ENCODE measurements at regions not wholly inside any gene's neighbourhood (a gene's known extent, or its start where the extent isn't known, plus 50 kb on each side); places are given as distances from the start of the nearest gene placed in this dataset.
"Not testable (repeated sequence)": the region's sequence is repeated elsewhere in the genome, so short reads cannot be mapped to it uniquely, and the experiment has no call there.

- H3K9me3 ChIP-seq (ENCODE audit: control insufficient read depth in 1 of 2, low read length in 2 of 2); intact Hi-C loops (cut with micrococcal nuclease); H3K36me3 ChIP-seq (ENCODE audit: insufficient read depth, low read length); DNase-seq; H3K27me3 ChIP-seq (ENCODE audit: insufficient read depth, low read length); H3K36me3 Mint-ChIP-seq; H3K4me1 Mint-ChIP-seq; H3K4me3 ChIP-seq (ENCODE audit: low read length in 2 of 2); H3K4me1 ChIP-seq (ENCODE audit: insufficient read depth, low read length); H3K4me3 Mint-ChIP-seq; H3K27me3 Mint-ChIP-seq; POLR2A ChIA-PET (ENCODE audit: partially characterized antibody); H3K27ac Mint-ChIP-seq; H3K27ac ChIP-seq (ENCODE audit: low read depth, low read length); CTCF ChIA-PET (ENCODE audit: partially characterized antibody): not testable (repeated sequence)
- H3K9me3 Mint-ChIP-seq = peaks cover 0 to 29% (median 17%) of the 10 kb centered on the region in 8 donors
Observed at GRCh38 chrX:66744519-66744918, 105.6 kb upstream of the EDA2R start.

- no peaks in the 10 kb centered on the region for H3K9me3 Mint-ChIP-seq
- no peak overlapping the region for H3K27ac Mint-ChIP-seq
- POLR2A ChIA-PET (ENCODE audit: partially characterized antibody) = no interaction called here
Observed at GRCh38 chrX:66731398-66731797, 92.5 kb upstream of the EDA2R start.

GRCh38 chrX:66728818-66729271 lies 90.0 kb upstream of the EDA2R start:
- POLR2A ChIA-PET (ENCODE audit: partially characterized antibody) = interaction anchor here (0.6 kb wide), 1 partner anchor 528 kb away, joined by 3 read pairs; no protein-coding TSS in a partner anchor
- no peaks in the 10 kb centered on the region for H3K27me3 ChIP-seq (ENCODE audit: insufficient read depth, low read length)
- peak overlapping the region; percentile 47 to 55 for H3K4me3 ChIP-seq (ENCODE audit: low read length in 2 of 2)
- Mint-ChIP-seq H3K4me3 (peak overlapping the region; percentile 90 to 95 (median 92)), H3K36me3 (peaks cover 0 to 2% of the 10 kb centered on the region in 2 donors), H3K27me3 (no peaks in the 10 kb centered on the region), H3K27ac (peak overlapping the region; percentile 89 to 99 (median 97)), H3K4me1 (peaks cover 0 to 6% (median 2%) of the 10 kb centered on the region in 4 donors), H3K9me3 (peaks cover 0 to 3% (median 0%) of the 10 kb centered on the region in 8 donors)
- intact Hi-C loops (cut with micrococcal nuclease) = loop anchor here (5.0 to 10.0 kb wide), 2 partner anchors 694 to 1132 kb away; no protein-coding TSS in a partner anchor
- no peaks in the 10 kb centered on the region for H3K9me3 ChIP-seq (ENCODE audit: control insufficient read depth in 1 of 2, low read length in 2 of 2)
- CTCF ChIA-PET (ENCODE audit: partially characterized antibody) = interaction anchor here (0.7 to 3.3 kb wide), 7 partner anchors 11 to 1197 kb away, joined by 3 to 32 read pairs (median 3); no protein-coding TSS in a partner anchor
- H3K36me3 ChIP-seq (ENCODE audit: insufficient read depth, low read length) = no peaks in the 10 kb centered on the region
- no peaks in the 10 kb centered on the region for H3K4me1 ChIP-seq (ENCODE audit: insufficient read depth, low read length)
- peak overlapping the region; percentile 43 for H3K27ac ChIP-seq (ENCODE audit: low read depth, low read length)
- peak; percentile 60 to 66 (median 65) for DNase-seq

More at GRCh38 chrX:66731398-66731797, 92.5 kb upstream of the EDA2R start:
- Histone ChIP-seq H3K27me3 (ENCODE audit: insufficient read depth, low read length) (no peaks in the 10 kb centered on the region), H3K4me1 (ENCODE audit: insufficient read depth, low read length) (no peaks in the 10 kb centered on the region), H3K9me3 (ENCODE audit: control insufficient read depth in 1 of 2, low read length in 2 of 2) (no peaks in the 10 kb centered on the region), H3K27ac (ENCODE audit: low read depth, low read length) (no peak overlapping the region), H3K4me3 (ENCODE audit: low read length in 2 of 2) (no peak overlapping the region), H3K36me3 (ENCODE audit: insufficient read depth, low read length) (no peaks in the 10 kb centered on the region)
- intact Hi-C loops (cut with micrococcal nuclease) = loop anchor here (10.0 kb wide), 1 partner anchor 1837 kb away; no protein-coding TSS in a partner anchor
- Mint-ChIP-seq H3K27me3 (no peaks in the 10 kb centered on the region), H3K36me3 (peaks cover 0 to 2% of the 10 kb centered on the region in 2 donors), H3K4me3 (no peak overlapping the region), H3K4me1 (peaks cover 0 to 6% (median 2%) of the 10 kb centered on the region in 4 donors)
- peak in 4 of 5 donors; percentile 16 to 29 (median 24) for DNase-seq
- CTCF ChIA-PET (ENCODE audit: partially characterized antibody) = interaction anchor here (1.1 to 2.3 kb wide), 6 partner anchors 530 to 1154 kb away, joined by 3 to 9 read pairs (median 4); no protein-coding TSS in a partner anchor

- no peaks in the 10 kb centered on the region for H3K27me3 ChIP-seq (ENCODE audit: insufficient read depth, low read length)
- H3K36me3 ChIP-seq (ENCODE audit: insufficient read depth, low read length) = no peaks in the 10 kb centered on the region
- H3K4me1 Mint-ChIP-seq = no peaks in the 10 kb centered on the region
- no peaks in the 10 kb centered on the region for H3K4me1 ChIP-seq (ENCODE audit: insufficient read depth, low read length)
- no peak overlapping the region for H3K27ac Mint-ChIP-seq
- POLR2A ChIA-PET (ENCODE audit: partially characterized antibody) = no interaction called here
- CTCF ChIA-PET (ENCODE audit: partially characterized antibody) = interaction anchor here (2.1 kb wide), 1 partner anchor 11 kb away, joined by 6 read pairs; no protein-coding TSS in a partner anchor
- intact Hi-C loops (cut with micrococcal nuclease) = no loop called here
- no peaks in the 10 kb centered on the region for H3K9me3 ChIP-seq (ENCODE audit: control insufficient read depth in 1 of 2, low read length in 2 of 2)
- H3K9me3 Mint-ChIP-seq = peaks cover 0 to 4% (median 0%) of the 10 kb centered on the region in 8 donors
- H3K4me3 ChIP-seq (ENCODE audit: low read length in 2 of 2) = no peak overlapping the region
- H3K27ac ChIP-seq (ENCODE audit: low read depth, low read length) = no peak overlapping the region
- no peaks in the 10 kb centered on the region for H3K36me3 Mint-ChIP-seq
- peaks cover 11 to 18% of the 10 kb centered on the region in 2 donors for H3K27me3 Mint-ChIP-seq
- H3K4me3 Mint-ChIP-seq = no peak overlapping the region
- no peak for DNase-seq
Observed at GRCh38 chrX:66717926-66718325, 79.0 kb upstream of the EDA2R start.

GRCh38 chrX:66698273-66699204 lies 59.7 kb upstream of the EDA2R start:
- intact Hi-C loops (cut with micrococcal nuclease) = no loop called here
- Mint-ChIP-seq H3K4me3 (no peak overlapping the region), H3K27me3 (no peaks in the 10 kb centered on the region), H3K27ac (no peak overlapping the region), H3K36me3 (no peaks in the 10 kb centered on the region), H3K9me3 (no peaks in the 10 kb centered on the region), H3K4me1 (no peaks in the 10 kb centered on the region)
- Histone ChIP-seq H3K9me3 (ENCODE audit: control insufficient read depth in 1 of 2, low read length in 2 of 2) (no peaks in the 10 kb centered on the region), H3K4me3 (ENCODE audit: low read length in 2 of 2) (no peak overlapping the region), H3K27ac (ENCODE audit: low read depth, low read length) (no peak overlapping the region), H3K36me3 (ENCODE audit: insufficient read depth, low read length) (no peaks in the 10 kb centered on the region), H3K4me1 (ENCODE audit: insufficient read depth, low read length) (no peaks in the 10 kb centered on the region), H3K27me3 (ENCODE audit: insufficient read depth, low read length) (no peaks in the 10 kb centered on the region)
- CTCF ChIA-PET (ENCODE audit: partially characterized antibody) = no interaction called here
- POLR2A ChIA-PET (ENCODE audit: partially characterized antibody) = no interaction called here
- DNase-seq = no peak

GRCh38 chrX:66692512-66692911 lies 53.6 kb upstream of the EDA2R start:
- H3K4me3 ChIP-seq (ENCODE audit: low read length in 2 of 2); H3K4me1 Mint-ChIP-seq; DNase-seq; H3K36me3 Mint-ChIP-seq; H3K36me3 ChIP-seq (ENCODE audit: insufficient read depth, low read length); H3K4me1 ChIP-seq (ENCODE audit: insufficient read depth, low read length); H3K9me3 ChIP-seq (ENCODE audit: control insufficient read depth in 1 of 2, low read length in 2 of 2); H3K27me3 Mint-ChIP-seq; H3K27me3 ChIP-seq (ENCODE audit: insufficient read depth, low read length); POLR2A ChIA-PET (ENCODE audit: partially characterized antibody); intact Hi-C loops (cut with micrococcal nuclease); H3K27ac ChIP-seq (ENCODE audit: low read depth, low read length); H3K4me3 Mint-ChIP-seq; H3K27ac Mint-ChIP-seq; CTCF ChIA-PET (ENCODE audit: partially characterized antibody): not testable (repeated sequence)
- H3K9me3 Mint-ChIP-seq = peaks cover 0 to 21% (median 13%) of the 10 kb centered on the region in 8 donors

All from CD4-positive, alpha-beta memory T cell (primary cell).